Inferior parietal cortex (tissue), 1 donor: ENCODE measurements at regions not wholly inside any gene's neighbourhood (a gene's known extent, or its start where the extent isn't known, plus 50 kb on each side); places are given as distances from the start of the nearest gene placed in this dataset.
"Not testable (repeated sequence)": the region's sequence is repeated elsewhere in the genome, so short reads cannot be mapped to it uniquely, and the experiment has no call there.

Experiments used
- DNase-seq: peaks from one replicate; pipeline ENCODE4 v3.0.0-alpha.2; 2016; ENCODE audit errors: extremely low spot score

DNA sequence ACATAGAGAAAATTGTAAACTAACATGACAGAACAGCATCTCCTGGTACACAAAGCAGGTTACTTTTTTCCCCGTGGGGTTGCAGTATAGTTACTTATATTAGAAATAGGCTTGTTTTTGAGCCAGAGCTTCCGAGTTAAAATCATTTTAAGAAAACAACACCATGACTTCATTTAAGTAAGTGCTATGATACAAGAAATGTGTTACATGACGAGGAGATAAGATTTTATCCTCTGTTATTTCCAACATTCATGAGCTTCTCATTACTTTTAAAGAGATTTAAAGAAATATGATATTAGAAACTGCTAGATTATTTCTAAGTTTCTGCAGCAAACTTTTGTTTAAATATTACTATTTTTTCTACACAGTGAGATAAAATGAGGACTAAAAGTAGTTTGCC is 968.7 kb downstream of the GATA3 start:
- no peak for DNase-seq

DNA sequence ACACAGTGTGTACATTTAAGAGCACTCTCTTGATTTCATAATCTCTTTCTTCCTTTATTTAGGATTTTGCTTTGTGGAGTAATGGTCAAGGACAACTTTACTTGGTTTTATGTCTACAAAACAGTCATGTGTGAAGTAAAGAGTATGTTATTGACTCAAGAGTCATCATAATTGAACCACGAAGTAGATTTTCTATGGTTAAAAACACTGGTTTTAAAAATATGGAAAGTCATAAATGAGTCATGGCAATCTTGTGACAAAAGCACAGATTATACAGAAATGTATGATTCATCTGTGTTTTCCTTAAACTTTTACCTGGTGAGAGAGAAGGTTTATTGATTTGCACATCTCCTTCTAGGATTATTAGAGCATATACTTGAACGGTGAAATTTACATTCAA is 969.7 kb downstream of the GATA3 start:
- DNase-seq = no peak

DNA sequence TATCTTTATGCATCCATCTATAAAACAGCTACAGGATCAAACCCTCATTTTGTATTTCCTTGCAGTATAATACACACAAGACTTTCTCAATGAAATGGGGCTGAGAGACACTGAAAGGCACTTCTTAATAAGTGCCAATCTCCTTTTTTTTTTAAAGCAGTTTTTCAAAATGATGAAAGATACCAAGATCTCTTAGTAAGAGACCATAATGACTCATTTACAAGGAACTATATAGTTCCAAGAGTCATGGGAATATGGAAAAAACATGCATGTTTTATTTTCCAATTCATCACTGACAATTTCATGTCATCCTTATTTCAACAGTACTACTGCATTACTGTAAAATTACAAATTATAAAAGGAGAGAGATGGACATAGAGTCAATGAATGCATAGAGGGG is 973.7 kb downstream of the GATA3 start:
- no peak for DNase-seq

DNA sequence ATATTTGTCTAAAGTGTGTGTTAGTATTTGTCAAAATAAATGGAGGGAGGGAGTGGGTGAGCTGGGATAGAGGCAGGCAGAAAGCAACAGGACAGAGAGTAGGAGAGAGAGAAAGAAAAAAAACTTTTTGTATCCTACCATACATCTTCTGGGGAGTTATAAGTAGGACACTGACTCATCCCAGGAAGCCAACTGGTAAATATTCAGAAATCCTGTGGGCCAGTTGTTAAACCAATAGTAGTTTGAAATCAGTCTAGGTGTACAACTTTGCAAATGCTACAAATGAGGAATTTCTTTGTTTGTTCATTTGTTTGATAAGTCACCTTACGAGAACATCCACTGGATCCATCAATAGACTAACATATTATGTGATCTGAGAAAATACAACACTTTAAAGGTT is 980.9 kb downstream of the GATA3 start:
- no peak for DNase-seq

DNA sequence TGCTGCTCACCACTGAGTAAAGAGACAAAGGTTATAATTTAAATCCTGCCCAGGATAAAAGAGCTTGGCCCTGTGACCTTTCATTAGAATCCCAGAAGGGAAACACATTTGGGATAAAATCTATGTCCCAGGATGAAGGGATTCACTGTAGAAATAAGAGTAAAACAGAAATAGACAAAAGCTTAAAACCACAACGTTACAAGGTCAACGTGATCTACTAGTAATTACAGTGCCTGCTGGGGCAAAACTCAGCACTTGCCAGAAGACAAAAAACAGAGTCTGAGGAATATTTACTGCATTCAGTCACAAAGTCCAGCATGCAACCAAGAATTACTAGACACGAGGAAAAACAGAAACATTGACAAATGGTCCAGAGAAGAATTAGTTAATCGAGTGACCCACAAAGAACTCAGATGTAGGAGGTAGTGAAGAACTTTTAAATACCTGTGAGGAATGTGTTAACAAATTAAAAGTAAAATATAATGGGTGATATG is 982.3 kb downstream of the GATA3 start:
- DNase-seq = no peak

DNA sequence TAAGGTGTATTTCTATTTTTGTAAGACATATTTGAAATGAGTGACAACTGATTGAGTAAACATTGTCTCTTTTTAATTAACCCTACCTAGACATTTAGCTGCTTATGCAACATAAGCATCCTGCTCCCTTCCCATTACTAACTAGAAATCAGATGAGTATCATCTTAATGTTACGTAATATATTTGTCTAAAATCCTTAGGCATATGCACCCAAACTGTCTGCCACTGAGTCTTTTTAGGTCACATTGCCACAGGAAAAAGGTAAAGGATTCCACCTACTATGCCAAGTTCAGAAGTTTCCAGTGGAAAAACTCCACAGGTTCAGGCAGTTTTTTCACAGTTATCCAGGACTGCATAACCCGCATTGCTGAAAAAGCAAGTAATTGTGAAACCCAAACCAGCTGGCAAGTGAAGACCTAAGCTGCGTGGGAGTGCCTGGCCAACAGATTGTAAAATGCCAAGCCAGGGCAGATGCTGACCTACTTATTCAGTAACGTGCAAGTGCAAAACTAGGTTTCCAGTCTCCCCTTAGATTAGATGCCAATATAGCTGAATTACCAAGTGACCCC is 983.7 kb downstream of the GATA3 start:
- no peak for DNase-seq

DNA sequence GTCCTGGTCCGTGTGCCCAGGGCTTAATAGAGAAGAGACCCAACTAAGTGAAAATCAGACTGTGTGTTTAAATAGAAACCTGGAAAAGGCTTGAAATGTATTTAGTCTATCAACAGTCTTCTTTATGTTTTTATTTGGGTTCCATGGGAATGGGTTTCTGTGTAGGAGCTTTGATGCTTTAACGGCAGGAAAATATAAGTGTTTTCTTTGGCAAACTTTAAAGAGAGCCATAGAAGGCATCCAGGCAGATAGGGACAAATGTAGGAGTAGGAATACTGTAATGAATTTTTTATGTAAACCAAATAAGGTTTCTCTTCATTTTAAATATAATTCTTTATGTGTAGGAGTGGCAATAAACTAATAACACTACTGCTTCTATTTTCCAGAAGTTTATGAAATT is 989.0 kb downstream of the GATA3 start:
- DNase-seq = no peak

DNA sequence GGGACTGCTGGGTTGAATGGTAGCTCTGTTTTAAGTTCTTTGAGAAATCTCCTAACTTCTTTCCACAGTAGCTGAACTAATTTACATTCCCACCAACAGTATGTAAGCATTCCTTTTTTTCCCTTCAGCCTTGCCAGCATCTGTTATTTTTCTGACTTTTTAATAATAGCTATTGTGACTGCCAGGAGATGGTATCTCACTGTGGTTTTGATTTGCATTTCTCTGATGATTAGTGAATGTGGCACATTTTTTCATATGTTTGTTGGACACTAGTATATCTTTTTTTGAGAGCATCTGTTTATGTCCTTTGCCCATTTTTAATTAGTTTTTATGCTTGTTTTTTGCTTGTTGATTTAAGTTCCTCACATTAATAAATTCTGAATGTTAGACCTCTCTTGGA is 990.8 kb downstream of the GATA3 start:
- no peak for DNase-seq

DNA sequence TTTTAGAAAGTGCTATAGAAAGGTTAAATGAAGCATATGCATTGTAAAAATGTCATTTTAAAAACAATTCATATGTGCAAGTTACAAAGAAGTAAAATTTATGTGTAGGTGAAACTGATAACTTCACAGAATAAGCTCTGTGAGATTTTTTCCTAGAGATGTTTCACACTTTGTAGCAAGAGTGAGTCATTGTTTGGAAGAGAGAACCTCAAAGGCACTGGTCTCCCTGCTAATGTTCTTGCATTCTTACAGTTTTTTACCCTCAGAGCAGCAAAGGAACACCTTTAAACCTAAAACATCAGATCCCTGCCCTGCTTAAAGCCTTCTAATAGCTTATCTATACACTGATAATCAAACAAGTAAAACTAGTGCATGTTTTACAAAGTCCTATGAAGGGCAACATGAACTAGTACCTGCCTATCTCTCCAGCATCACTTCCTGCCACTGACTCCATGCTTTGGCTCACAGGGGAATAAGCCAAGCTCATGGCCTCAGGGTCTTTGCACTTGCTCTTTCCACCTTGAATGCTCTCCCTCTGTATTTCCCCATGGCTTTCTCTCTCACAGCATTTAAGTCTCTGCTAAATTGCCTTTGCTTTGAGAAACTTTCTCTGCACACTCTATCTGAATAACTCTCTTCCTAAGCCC is 997.0 kb downstream of the GATA3 start:
- peak; percentile 5 for DNase-seq

DNA sequence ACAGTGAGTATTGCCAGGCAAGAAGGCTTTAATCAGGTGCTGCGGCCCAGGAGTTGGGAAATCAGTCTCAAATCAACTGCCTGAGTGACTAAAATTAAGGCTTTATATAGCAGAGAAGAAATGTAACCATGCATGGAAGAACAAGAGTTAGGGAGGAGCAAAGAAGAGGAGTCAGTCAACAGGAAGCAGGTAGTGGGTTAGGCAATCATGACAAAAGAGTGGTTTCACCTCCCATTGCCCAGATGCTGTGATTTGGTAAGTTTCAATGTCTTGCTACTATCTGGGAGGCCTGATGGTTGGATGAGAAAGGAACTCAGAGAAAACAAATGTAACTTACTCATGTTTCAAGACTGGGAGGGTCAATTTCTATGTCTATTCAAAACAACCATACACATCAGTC is 998.3 kb downstream of the GATA3 start:
- no peak for DNase-seq

DNA sequence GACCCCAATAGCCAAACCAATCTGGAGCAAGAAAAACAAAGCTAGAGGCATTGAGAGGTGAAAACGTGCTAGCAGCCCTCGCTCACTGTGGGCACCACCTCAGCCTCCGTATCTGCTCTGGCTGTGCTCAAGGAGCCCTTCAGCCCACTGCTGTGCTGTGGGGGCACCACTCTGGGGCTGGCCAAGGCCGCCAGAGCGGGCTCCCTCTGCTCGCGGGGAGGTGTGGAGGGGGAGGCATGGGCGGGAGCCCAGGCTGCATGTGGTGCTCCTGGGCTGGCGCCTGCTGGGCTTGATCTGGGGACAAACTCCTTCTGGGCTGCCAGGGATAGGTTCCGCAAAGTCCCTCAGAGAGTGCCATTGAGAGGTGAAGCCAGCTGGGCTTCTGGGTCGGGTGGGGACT is 1002.0 kb downstream of the GATA3 start:
- DNase-seq = no peak

DNA sequence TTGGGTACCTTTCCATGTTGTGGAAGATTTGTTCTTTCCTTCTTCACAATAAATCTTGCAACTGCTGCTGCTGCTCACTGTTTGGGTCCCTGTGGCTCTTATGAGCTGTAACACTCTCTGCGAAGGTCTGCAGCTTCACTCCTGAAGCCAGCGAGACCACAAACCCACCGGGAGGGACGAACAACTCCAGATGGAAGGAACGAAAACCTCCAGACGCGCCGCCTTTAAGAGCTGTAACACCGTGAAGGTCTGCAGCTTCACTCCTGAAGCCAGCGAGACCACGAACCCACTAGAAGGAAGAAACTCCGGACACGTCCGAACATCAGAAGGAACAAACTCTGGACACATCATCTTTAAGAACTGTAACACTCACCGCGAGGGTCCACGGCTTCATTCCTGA is 1002.8 kb downstream of the GATA3 start:
- DNase-seq = not testable (repeated sequence)

DNA sequence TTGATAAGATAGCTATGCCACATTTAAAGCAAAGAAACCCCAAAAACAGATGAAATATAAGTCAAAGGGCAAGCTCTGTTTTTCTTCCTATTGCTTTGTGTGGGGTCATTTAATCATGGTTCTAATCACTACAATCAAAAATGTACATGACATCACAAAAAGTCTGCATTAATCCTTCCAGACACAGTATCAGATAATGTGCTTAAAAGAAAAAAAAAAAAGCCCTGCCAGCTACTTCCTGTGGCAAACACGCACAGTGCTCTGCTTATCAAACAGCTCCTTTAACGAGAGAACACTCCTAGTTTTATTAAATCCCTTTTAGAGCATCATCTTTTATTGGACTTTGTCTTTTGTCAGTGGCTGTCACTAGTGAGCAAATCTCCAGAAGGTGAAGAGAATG is 1005.8 kb downstream of the GATA3 start:
- DNase-seq = no peak

DNA sequence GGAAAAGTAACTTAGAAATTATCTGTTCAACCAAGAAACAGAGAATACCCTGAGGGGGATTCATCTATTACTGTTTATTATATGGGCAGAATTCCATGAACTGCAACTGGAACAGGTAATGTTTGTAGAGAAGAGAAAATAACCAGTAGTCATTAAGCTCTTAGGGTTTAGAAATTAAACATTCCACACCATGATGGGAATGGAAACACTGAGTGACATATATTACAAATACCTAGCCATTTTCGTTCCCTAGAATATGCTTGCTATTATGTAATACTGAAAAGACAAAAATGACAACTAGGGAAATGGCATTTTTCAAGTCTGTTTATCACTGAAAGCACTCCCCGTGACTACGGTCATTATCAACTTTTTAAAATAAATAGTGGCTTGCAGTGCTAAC is 1007.4 kb downstream of the GATA3 start:
- DNase-seq = no peak

DNA sequence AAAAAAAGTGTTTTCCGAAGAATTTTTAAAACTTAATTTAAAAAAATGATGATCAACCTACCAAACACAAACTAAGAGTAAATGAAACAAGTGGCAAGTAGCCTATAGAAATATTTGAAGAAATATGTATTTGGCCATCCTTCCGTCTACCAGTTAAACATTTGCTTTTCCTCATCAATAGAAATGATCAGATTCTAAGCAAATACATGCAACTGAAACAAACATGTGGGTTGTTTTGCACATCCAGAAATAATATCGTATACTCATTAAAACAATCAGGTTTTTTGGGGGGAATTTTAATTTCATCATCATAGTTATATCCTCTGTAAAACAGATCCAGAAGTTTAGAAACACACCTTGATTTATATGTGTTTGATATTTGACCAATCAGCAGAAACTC is 1011.7 kb downstream of the GATA3 start:
- no peak for DNase-seq

DNA sequence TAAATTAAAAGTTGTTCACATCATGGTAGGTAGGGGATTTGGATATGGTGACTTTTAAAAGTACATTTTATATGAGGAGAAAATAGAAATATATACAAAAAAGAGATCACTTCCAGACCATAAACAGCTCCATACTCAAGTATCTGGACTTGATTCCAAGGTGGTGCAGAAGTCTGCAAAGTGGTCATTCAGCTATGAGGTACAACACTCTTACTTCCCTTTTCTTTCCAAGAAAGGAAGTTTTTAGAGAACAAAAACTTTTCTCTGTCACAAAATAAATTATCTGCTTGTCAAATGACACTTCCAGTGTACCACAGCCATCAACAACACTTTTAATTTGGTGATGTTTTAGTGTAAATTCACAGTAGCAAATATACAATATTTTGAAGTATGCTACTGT is 1013.5 kb downstream of the GATA3 start:
- DNase-seq = no peak

DNA sequence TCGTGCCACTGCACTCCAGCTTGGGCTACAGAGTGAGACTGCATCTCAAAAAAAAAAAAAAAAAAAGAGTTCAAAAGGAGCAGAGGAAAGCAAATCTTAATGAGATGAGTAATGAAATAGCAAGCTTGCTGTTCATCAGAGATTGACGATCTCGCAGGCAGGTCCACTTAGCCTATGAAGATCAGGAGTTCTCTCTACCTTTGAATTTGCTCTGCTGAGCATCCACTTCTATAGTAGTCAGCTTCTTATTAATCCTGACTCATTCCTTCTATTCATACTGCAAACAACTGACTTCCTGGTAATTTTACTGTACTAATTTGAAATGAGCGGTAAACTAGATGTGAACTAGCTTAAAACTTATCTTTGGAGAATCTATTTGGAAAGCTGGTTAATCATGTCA is 1014.6 kb downstream of the GATA3 start:
- DNase-seq = no peak

DNA sequence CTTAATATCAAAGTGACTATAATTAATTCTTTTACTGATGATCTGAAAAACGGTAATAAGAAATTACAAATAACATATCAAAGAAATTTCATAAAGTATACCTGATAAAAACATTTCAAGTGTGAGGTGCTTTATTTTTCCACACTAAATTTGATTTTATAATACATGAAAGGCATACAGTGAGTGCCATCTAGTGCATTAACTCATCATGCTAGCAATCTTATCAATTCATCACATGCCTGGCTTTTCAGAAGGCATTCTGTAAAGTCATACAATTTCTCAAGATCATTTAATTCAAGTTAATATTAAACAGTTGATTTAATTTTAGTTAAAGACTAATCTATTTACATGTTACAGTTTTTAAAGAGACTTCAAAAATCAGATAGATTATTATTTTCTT is 1020.9 kb downstream of the GATA3 start:
- DNase-seq = no peak

DNA sequence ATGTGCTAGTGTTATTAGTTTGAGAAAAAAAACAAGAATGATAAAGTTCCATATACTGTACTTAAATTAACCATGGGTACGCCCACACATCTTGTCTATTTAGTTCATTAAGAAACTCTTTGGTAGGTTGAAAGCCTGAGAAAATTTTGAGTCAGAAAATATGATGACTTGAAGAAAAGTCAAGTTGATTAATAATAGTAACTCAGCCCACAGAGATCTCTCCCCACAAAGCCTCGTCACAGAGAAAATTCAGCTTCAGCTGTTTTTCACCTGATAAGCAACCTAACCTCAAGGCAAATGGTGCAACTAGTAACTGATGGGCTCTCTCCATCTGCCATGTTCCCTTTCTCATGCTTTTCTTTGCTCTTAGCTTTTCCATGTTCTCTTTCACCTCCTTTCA is 1021.6 kb downstream of the GATA3 start:
- DNase-seq = no peak

DNA sequence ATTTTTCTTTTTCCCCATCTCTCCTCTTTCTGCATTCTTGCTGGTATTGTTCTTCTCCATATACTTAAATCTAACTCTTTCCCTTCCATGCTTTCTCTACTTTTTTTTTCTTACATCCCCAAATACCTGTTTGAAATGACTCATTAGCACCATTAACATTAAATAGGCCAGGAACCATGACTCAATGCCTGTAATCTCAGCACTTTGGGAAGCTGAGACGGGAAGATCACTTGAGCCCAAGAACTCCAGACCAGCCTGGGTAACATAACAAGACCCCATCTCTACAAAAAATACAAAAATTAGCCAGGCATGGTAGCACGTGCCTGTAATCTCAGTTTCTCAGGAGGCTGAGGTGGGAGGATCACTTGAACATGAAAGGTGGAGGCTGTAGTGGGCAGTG is 1026.8 kb downstream of the GATA3 start:
- DNase-seq = no peak

DNA sequence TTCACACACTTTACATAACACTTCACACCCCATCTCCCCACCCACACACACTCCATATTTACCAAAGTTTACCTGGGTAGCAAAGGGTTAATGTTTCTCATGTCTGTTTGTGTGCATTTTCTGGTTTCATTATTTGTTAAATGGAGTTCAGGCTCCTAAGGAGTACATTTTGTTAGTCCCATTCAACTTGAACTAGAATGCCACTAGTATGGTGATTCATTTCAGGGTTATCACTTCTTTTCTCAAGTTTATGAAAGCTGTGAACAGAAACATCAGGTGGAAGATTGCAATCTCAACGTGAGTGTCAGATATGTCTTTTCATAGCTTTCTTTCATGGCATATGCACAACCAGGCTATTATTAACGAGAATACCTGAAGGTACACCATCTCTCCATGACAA is 1027.5 kb downstream of the GATA3 start:
- no peak for DNase-seq

DNA sequence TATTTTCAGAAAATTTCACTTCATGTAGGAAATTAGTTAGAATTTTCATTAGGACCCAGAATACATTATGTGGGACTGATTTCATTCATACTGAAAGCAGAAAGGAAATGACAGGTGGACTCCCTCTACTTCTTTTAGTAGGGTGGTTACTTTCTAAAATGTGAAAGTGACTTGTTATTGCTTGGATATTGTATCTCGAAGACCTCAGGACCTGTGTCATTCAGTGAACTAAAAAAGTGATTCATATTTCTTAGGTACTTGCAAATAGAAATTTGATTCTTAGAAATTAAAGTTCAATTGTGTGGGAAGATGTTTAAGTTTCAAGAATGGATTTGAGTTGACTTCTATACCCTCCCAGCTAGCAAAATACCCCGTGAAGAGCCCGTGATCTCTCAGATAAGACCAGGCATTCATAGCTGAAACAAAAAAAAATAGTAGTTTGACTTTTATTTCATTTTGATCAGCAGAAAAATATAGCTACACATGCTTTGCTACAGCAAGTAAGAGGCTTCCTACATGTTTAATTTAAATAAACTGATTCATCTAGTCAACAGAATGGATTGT is 1037.1 kb downstream of the GATA3 start:
- DNase-seq = no peak

DNA sequence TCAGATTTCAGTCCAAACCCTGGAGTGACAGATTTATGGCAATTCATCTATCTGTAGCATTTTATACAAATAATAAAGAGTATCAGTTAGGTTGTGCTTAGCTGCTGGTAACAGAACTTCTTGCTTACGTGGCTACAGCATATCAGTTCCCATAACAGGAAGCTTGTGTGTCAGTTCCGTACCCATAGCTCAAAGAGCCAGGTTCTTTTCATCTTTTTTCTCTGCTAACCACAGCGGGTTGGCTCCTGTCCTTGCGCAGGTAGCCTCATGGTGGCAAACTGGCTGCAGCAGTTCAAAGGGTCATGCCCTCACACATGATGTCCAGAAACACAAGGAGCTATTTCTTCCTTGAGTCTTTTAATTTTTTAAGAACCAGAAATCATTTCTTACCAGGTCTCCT is 1041.8 kb downstream of the GATA3 start:
- DNase-seq = no peak
